ENCODE measurements at regions not wholly inside any gene's neighbourhood (a gene's known extent, or its start where the extent isn't known, plus 50 kb on each side); places are given as distances from the start of the nearest gene placed in this dataset.

DNA sequence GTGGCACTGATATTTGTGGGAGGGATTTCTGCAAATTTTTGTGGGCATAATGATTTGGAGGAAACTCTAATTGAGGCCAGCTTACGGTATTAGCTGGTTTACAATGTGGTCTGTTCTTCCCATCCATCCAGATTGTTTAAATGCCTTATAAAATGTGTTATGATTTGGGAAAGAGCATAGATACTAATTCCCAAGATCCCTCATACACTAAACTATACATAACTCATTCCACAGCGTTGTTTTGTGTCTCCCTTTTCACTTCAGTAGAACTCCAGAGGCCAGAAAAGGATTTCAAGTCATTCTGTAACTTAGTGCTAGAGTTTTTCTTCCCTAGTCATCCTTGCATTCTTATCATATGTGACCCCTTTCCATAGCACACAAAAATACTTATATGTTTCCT is 292.6 kb upstream of the NT5E start:
- Histone ChIP-seq H3K4me1 (ENCODE audit: low read depth) (no peaks in the 10 kb centered on the region), H3K4me3 (no peak overlapping the region), H3K9me3 (no peaks in the 10 kb centered on the region), H3K36me3 (ENCODE audit: low read depth) (no peaks in the 10 kb centered on the region)
- no peak for DNase-seq
- TF ChIP-seq, protein P1, sequence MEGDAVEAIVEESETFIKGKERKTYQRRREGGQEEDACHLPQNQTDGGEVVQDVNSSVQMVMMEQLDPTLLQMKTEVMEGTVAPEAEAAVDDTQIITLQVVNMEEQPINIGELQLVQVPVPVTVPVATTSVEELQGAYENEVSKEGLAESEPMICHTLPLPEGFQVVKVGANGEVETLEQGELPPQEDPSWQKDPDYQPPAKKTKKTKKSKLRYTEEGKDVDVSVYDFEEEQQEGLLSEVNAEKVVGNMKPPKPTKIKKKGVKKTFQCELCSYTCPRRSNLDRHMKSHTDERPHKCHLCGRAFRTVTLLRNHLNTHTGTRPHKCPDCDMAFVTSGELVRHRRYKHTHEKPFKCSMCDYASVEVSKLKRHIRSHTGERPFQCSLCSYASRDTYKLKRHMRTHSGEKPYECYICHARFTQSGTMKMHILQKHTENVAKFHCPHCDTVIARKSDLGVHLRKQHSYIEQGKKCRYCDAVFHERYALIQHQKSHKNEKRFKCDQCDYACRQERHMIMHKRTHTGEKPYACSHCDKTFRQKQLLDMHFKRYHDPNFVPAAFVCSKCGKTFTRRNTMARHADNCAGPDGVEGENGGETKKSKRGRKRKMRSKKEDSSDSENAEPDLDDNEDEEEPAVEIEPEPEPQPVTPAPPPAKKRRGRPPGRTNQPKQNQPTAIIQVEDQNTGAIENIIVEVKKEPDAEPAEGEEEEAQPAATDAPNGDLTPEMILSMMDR (IDR thresholded peaks at IDR 0.05), result no peak
- intact Hi-C loops (cut with DNase I, micrococcal nuclease), result no loop called here
- no peak for ATAC-seq

DNA sequence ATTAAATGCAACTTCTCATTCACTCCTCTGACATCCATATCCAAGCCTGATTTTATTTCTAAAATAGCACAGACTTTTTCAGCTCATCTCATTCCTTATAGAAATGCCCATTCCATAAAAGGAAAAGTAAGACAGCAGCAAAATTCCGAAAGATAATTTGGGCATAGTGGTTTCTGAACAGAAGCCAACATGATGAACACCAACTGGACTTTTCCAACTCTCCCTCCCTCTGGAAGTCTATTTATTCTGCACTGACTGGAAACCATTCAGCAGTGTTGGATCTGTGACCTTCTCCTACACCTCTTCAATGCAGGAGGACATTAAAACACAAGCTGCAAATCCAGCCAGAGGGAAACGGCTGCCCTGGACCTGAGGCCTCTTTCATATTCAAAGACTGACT is 306.2 kb upstream of the NT5E start:
- Histone ChIP-seq H3K4me3 (no peak overlapping the region), H3K9me3 (no peaks in the 10 kb centered on the region), H3K4me1 (ENCODE audit: low read depth) (no peaks in the 10 kb centered on the region), H3K36me3 (ENCODE audit: low read depth) (no peaks in the 10 kb centered on the region)
- intact Hi-C loops (cut with DNase I, micrococcal nuclease), result no loop called here
- TF ChIP-seq, protein P1 (IDR thresholded peaks at IDR 0.05), result no peak
- no peak for DNase-seq
- no peak for ATAC-seq

DNA sequence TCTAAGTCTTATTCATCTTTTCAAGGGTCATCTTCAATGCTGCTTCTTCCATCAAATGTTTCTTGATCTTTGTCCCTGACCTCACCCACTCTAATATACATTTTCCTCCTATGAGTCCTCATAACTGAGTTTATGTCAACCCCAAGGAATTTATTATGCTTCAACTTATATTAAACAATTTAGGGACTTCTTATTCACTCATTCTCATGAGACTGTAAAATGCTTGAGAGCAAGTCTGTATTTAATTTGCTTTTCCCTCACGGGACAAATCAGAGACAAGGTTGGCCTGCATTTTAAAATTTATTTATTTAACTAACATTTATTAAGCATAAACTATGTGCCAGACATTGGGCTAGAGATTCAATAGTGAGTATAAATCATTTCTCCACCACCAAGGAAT is 312.0 kb upstream of the NT5E start:
- H3K4me1 ChIP-seq (ENCODE audit: low read depth), result no peaks in the 10 kb centered on the region
- no peak for ATAC-seq
- H3K36me3 ChIP-seq (ENCODE audit: low read depth), result no peaks in the 10 kb centered on the region
- TF ChIP-seq, protein P1 (IDR thresholded peaks at IDR 0.05), result no peak
- H3K9me3 ChIP-seq, result no peaks in the 10 kb centered on the region
- H3K4me3 ChIP-seq, result no peak overlapping the region
- intact Hi-C loops (cut with DNase I, micrococcal nuclease), result no loop called here
- no peak for DNase-seq

DNA sequence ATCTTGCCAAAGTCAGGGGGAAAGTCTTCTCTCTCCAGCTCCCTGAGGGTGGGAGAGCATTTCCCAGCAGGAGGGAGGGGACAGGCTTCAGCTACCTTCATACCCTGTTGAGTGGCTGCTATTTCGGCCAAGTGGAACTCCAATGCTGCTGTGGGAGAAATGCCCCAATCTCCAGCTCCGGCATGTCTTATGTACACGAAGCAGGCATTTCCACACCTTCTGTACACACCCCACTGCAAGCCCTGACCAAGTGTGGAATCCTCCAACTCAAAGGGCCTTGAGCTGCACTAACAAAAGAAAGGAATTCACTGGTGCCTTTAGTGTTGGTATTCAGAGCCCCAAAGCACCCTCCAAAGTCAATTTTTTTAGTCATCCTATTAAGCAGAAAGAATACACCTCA is 313.6 kb upstream of the NT5E start:
- H3K9me3 ChIP-seq, result no peaks in the 10 kb centered on the region
- intact Hi-C loops (cut with DNase I, micrococcal nuclease), result no loop called here
- TF ChIP-seq, protein P1 (IDR thresholded peaks at IDR 0.05), result no peak
- no peaks in the 10 kb centered on the region for H3K36me3 ChIP-seq (ENCODE audit: low read depth)
- no peak overlapping the region for H3K4me3 ChIP-seq
- H3K4me1 ChIP-seq (ENCODE audit: low read depth), result no peaks in the 10 kb centered on the region
- ATAC-seq (no peak), DNase-seq (no peak)

DNA sequence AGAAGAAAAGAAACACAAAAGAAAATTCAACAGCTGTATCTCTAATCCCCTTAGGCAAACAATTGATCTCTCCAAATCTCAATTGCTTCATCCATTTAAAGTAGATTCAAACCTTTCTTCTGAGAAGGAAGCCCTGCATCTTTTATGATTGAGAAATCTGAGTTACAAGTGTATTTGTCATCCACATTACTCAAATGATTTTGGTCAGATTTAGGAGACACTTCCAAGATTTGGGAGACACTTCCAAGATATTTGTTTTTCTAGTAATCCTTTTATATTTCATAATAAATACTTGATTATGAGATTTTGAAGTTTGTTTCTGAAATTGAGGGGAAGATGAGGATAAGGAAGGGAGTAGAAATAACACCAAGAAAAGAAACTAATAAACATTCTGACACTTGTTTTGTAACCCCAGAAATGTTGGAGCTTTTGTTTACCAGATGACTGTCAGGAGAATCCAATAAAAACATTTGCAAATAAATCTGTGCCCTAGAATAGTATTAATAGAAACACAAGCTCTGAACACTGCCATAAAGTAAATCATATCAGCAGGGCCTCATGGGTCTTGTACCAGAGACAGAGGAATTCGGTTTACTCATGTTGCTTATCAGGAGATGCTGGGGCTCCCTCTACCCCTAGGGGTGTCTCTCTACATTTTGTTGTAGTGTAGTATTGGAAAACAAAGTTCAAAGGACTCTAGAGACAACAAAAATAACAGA is 314.3 kb upstream of the NT5E start:
- intact Hi-C loops (cut with DNase I, micrococcal nuclease), result no loop called here
- no peak for ATAC-seq
- no peaks in the 10 kb centered on the region for H3K9me3 ChIP-seq
- DNase-seq, result no peak
- TF ChIP-seq, protein P1 (IDR thresholded peaks at IDR 0.05), result no peak
- no peaks in the 10 kb centered on the region for H3K36me3 ChIP-seq (ENCODE audit: low read depth)
- no peak overlapping the region for H3K4me3 ChIP-seq
- no peaks in the 10 kb centered on the region for H3K4me1 ChIP-seq (ENCODE audit: low read depth)

DNA sequence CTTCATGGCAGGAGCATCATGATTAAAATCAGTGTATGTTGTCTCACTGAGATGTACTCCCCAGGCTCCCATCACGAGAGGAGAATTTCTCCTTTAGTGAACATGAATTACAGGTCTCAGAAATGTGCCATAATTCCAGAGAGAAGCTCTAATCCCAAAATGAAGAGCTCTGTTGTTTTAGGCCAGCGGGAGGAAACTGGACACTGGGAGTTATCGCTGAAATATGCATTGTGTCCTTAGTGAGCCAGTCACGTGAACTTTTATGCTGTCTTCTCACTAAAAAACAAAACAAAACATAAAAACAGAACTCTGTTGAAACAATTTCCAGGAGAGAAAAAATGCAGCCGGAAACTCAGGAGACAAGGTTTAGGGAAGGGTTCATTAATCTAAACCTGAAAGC is 315.7 kb upstream of the NT5E start:
- intact Hi-C loops (cut with DNase I, micrococcal nuclease), result no loop called here
- H3K9me3 ChIP-seq, result no peaks in the 10 kb centered on the region
- H3K36me3 ChIP-seq (ENCODE audit: low read depth), result no peaks in the 10 kb centered on the region
- TF ChIP-seq, protein P1 (IDR thresholded peaks at IDR 0.05), result no peak
- ATAC-seq (no peak), DNase-seq (no peak)
- no peak overlapping the region for H3K4me3 ChIP-seq
- no peaks in the 10 kb centered on the region for H3K4me1 ChIP-seq (ENCODE audit: low read depth)
